ENCODE measurements at regions not wholly inside any gene's neighbourhood (a gene's known extent, or its start where the extent isn't known, plus 50 kb on each side); places are given as distances from the start of the nearest gene placed in this dataset.

GRCh38 chr15:95742256-95742655, 588.2 kb upstream of the NR2F2 start:
- TF ChIP-seq, protein P1, sequence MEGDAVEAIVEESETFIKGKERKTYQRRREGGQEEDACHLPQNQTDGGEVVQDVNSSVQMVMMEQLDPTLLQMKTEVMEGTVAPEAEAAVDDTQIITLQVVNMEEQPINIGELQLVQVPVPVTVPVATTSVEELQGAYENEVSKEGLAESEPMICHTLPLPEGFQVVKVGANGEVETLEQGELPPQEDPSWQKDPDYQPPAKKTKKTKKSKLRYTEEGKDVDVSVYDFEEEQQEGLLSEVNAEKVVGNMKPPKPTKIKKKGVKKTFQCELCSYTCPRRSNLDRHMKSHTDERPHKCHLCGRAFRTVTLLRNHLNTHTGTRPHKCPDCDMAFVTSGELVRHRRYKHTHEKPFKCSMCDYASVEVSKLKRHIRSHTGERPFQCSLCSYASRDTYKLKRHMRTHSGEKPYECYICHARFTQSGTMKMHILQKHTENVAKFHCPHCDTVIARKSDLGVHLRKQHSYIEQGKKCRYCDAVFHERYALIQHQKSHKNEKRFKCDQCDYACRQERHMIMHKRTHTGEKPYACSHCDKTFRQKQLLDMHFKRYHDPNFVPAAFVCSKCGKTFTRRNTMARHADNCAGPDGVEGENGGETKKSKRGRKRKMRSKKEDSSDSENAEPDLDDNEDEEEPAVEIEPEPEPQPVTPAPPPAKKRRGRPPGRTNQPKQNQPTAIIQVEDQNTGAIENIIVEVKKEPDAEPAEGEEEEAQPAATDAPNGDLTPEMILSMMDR (IDR thresholded peaks at IDR 0.05) = no peak
- TF ChIP-seq POLR2AphosphoS5 (IDR thresholded peaks at IDR 0.05) (no peak), EP300 (IDR thresholded peaks at IDR 0.05) (no peak)

All from suprapubic skin (tissue), 4 donors.